GM20431 (cell line): ENCODE measurements at regions not wholly inside any gene's neighbourhood (a gene's known extent, or its start where the extent isn't known, plus 50 kb on each side); places are given as distances from the start of the nearest gene placed in this dataset.
"Not testable (repeated sequence)": the region's sequence is repeated elsewhere in the genome, so short reads cannot be mapped to it uniquely, and the experiment has no call there.

ENCODE experiments used
- in situ Hi-C: fragments of 300-500 bp; cut with MseI, MboI; formaldehyde crosslinking; loops from one replicate; pipeline ENCODE4 v1.15.0; 2020; ENCODE audit warnings: low sequenced_read_pairs; ENCODE audit not compliant: unreplicated experiment

- in situ Hi-C loops, result no loop called here
Measured at GRCh38 chr12:105622220-105622619, 291.7 kb downstream of the C12orf75 start.

GRCh38 chr12:105622846-105623736 is 292.6 kb downstream of the C12orf75 start:
- in situ Hi-C loops, result no loop called here

GRCh38 chr12:105626653-105627052 is 296.2 kb downstream of the C12orf75 start:
- in situ Hi-C loops, result no loop called here

DNA sequence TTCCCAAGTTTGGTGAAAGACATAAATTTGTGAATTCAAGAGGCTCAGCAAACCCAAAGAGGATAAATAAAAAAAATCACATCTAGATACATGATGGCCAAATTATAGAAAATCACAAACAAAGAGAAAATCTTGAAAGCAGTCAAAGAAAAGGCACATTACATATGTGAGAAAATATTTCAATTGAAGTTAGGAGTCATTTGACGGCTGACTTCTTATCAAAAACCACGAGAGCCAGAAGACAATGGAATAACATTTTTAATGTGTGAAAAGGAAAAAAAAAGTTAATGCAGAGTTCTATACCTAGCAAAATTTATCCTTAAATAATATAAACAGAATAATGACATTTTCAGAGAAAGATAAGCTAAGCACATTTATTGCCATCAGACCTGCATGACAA is 307.0 kb downstream of the C12orf75 start:
- in situ Hi-C loops, result no loop called here

GRCh38 chr12:105640761-105641160 is 310.3 kb downstream of the C12orf75 start:
- in situ Hi-C loops, result no loop called here

DNA sequence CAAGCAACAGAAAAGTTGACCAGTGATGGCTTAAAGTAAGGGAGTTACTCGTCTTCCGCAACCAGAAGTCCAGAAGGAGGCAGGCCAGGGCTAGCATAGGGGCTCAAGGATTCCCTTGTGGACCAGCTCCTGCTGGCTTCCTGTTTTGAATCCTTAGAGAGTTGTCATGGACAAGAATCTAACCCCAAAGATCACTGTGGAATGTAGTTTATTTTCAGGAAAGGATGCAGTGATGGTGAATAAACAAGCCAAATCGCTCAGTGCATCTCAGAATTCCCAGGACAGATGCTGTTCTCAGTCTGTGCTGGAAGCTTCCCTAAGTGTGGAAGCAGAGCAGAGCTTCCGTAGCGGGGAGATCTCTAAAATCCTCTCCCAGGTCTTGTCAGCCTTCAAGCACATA is 311.3 kb downstream of the C12orf75 start:
- in situ Hi-C loops, result no loop called here

DNA sequence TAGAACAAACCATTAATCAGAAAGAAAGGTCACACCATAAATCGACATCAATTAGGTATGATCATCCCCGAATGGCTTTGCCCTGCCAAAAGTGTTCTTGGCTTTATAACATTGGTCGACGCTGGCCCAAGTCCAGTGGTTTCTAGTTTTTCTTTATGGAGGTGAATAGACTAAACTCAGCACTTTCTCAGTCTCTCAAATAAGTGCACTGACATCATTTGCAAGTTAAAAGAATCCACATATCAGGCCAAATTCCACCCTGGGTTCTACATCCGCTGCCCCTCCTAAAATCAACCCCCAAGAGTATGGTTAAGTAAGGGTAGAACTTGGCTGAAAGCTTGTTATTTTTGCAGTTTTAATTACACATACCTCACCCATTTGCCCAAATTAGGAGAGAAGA is 314.3 kb downstream of the C12orf75 start:
- in situ Hi-C loops, result no loop called here

DNA sequence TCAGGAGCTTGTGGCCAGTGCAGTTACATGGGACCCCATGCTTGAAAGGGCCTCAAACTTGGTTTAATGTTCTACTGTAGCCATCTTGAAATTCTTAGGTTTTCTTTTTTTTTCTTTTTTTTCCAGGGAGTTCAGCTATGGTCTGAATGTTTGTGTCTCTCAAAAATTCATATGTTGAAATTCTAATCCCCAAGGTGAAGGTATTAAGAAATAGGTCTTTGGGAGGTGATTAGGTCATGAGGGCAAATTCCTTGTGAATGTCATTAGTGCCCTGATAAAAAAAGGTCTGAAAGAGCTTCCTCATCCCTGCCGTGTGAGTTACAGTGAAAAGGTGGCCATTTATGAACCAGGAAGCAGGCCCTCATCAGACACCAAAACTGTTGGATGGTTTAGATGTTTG is 324.1 kb downstream of the C12orf75 start:
- in situ Hi-C loops, result no loop called here

- in situ Hi-C loops, result no loop called here
Measured at GRCh38 chr12:105658389-105658788, 327.9 kb downstream of the C12orf75 start.

- in situ Hi-C loops, result no loop called here
Measured at GRCh38 chr12:105659355-105660075, 329.0 kb downstream of the C12orf75 start.

DNA sequence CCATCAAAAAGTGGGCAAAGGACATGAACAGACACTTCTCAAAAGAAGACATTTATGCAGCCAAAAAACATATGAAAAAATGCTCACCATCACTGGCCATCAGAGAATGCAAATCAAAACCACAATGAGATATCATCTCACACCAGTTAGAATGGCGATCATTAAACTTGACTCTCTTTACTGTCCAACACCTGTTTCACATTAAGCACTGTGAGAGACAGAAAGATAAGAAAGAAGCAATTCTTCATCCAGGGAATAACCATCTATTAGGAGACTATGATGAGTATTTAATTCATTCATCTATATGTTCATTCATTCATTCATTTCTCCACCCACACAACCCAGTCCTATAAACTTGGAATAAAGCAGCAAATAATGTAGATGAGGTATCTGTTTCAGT is 334.3 kb downstream of the C12orf75 start:
- in situ Hi-C loops, result not testable (repeated sequence)

- in situ Hi-C loops, result no loop called here
Measured at GRCh38 chr12:105665366-105665765, 334.9 kb downstream of the C12orf75 start.

DNA sequence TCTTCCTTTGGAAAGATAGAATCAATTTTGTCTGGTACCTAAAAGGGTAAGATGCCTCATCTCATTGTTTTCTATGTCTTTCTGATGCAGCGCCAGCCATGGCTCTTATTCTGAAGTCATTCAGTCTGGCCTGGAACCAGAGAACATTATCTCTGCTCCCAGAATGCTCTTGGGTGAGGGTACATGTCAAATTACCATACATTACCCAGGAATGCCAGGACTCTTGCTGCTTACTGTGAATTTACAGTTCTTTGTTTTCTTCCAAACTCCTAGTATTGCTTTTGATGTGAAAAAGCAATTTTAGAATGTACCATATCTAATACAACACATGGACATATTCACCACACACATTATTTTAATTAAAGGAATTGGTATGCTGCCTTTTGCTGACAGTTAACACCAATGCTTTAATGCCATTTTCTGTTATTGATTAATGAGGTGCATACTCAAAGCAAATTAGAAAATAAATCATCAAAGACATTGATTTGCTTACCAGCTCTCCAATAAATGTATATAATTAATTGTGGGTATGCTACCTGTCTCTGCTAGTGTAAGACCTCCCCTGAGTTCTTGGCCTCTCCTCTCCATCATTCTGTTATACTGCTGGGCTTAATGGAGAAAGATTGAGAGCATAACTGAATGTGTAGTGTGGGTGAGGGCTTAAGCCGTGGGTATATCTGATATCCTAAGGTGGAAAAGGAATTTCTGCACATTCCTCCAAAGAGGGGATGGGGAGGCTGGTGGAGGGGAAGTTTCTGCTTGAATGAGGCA is 337.7 kb downstream of the C12orf75 start:
- in situ Hi-C loops, result no loop called here

DNA sequence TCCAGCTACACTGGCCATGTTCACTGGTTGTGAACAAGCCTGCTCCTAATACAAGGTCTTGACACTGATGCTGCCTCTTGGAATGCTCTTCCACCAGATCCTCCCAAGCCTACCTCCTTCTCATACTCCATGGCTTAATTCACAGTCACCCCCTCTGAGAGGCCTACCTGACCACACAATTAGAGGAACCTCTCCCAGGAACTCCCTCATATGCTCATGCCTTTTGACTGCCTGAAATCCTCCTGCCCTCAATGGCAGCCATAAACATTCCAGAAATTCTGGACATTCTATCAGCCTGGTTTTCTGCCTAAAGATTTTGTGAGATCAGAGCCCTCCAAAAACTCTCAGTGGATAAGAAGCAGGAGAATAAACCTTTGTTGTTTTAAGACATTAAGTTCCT is 340.2 kb downstream of the C12orf75 start:
- in situ Hi-C loops, result no loop called here

GRCh38 chr12:105671720-105672119 is 341.2 kb downstream of the C12orf75 start:
- in situ Hi-C loops, result no loop called here

- in situ Hi-C loops, result no loop called here
Measured at GRCh38 chr12:105672121-105672975, 341.9 kb downstream of the C12orf75 start.

- in situ Hi-C loops, result no loop called here
Measured at GRCh38 chr12:105674871-105675699, 344.6 kb downstream of the C12orf75 start.

GRCh38 chr12:105676694-105677093 is 346.2 kb downstream of the C12orf75 start:
- in situ Hi-C loops, result no loop called here

GRCh38 chr12:105677672-105678071 is 347.2 kb downstream of the C12orf75 start:
- in situ Hi-C loops, result no loop called here
